DOHH2 (cell line): ENCODE measurements at regions not wholly inside any gene's neighbourhood (a gene's known extent, or its start where the extent isn't known, plus 50 kb on each side); places are given as distances from the start of the nearest gene placed in this dataset.

ENCODE experiments used
- H3F3A ChIP-seq: fragments of 200-600 bp; sonication (generic), shearing (Covaris generic); 2 replicates; pipeline ENCODE4 v1.6.0; 2016; ENCODE audit warnings: antibody characterized with exemption, mild to moderate bottlenecking; ENCODE audit not compliant: control insufficient read depth, insufficient read depth
- H3K27ac ChIP-seq: fragments of 200-600 bp; sonication (generic); 2 replicates; pipeline ENCODE4 v1.5.1; 2014; ENCODE audit warnings: low read depth, mild to moderate bottlenecking, low read length, moderate library complexity
- H3K27me3 ChIP-seq: fragments of 200-600 bp; sonication (generic); 2 replicates; pipeline ENCODE4 v1.6.1; 2014; ENCODE audit warnings: mild to moderate bottlenecking, low read length, mixed read lengths; ENCODE audit not compliant: control insufficient read depth
- H3K36me3 ChIP-seq: fragments of 200-600 bp; sonication (generic); 2 replicates; pipeline ENCODE4 v1.6.1; 2014; ENCODE audit warnings: mild to moderate bottlenecking, low read length, moderate library complexity, mixed read lengths; ENCODE audit not compliant: control insufficient read depth
- H3K4me1 ChIP-seq: fragments of 200-600 bp; sonication (generic); 2 replicates; pipeline ENCODE4 v1.6.1; 2014; ENCODE audit warnings: mild to moderate bottlenecking, low read length, mixed read lengths; ENCODE audit not compliant: control insufficient read depth
- H3K4me2 ChIP-seq: fragments of 200-600 bp; sonication (generic); 2 replicates; pipeline ENCODE4 v1.6.0; 2014; ENCODE audit warnings: mild to moderate bottlenecking, low read length, moderate library complexity
- H3K4me3 ChIP-seq: fragments of 200-600 bp; sonication (generic); 2 replicates; pipeline ENCODE4 v1.5.1; 2014; ENCODE audit warnings: mild to moderate bottlenecking, low read length, mixed read lengths
- H3K79me2 ChIP-seq: fragments of 200-600 bp; sonication (generic); 2 replicates; pipeline ENCODE4 v1.6.1; 2014; ENCODE audit warnings: mild to moderate bottlenecking, low read length, mixed read lengths; ENCODE audit not compliant: control insufficient read depth
- H3K9me2 ChIP-seq: fragments of 200-600 bp; sonication (generic); replicated peaks from 2 replicates; pipeline ENCODE4 v1.6.1; 2014; ENCODE audit warnings: mild to moderate bottlenecking, low read length, mixed read lengths; ENCODE audit not compliant: control insufficient read depth
- H3K9me3 ChIP-seq: fragments of 200-600 bp; sonication (generic); 2 replicates; pipeline ENCODE4 v1.6.1; 2014; ENCODE audit warnings: antibody characterized with exemption, low read length, mixed read lengths; ENCODE audit not compliant: control insufficient read depth, insufficient read depth
- H4K20me1 ChIP-seq: fragments of 200-600 bp; sonication (generic); 2 replicates; pipeline ENCODE4 v1.6.0; 2014; ENCODE audit warnings: low read depth, mild to moderate bottlenecking, antibody characterized with exemption, low read length, moderate library complexity; ENCODE audit not compliant: control insufficient read depth, insufficient read depth
- CTCF ChIP-seq: fragments of 200-600 bp; sonication (generic); IDR thresholded peaks from one replicate; pipeline ENCODE4 v1.5.1; 2014; ENCODE audit warnings: antibody characterized with exemption, mild to moderate bottlenecking, low read depth, low read length; ENCODE audit not compliant: poor library complexity, severe bottlenecking
- EZH2phosphoT487 ChIP-seq: fragments of 200-600 bp; sonication (generic); IDR thresholded peaks from 2 replicates; pipeline ENCODE4 v1.6.1; 2017; ENCODE audit warnings: borderline replicate concordance, mild to moderate bottlenecking, antibody characterized with exemption, low read length, moderate library complexity, mixed read lengths

GRCh38 chr4:134727696-134728095 lies 526.1 kb upstream of the PABPC4L start:
- Histone ChIP-seq H3K4me3 (no peak overlapping the region), H3K27me3 (no peaks in the 10 kb centered on the region), H3K4me1 (no peaks in the 10 kb centered on the region), H3K9me3 (no peaks in the 10 kb centered on the region; the same call in 1 of the 2 replicates), H3K27ac (no peak overlapping the region), H4K20me1 (no peaks in the 10 kb centered on the region), H3F3A (no peaks in the 10 kb centered on the region), H3K79me2 (no peaks in the 10 kb centered on the region), H3K9me2 (no peaks in the 10 kb centered on the region), H3K36me3 (no peaks in the 10 kb centered on the region), H3K4me2 (no peak overlapping the region)
- TF ChIP-seq CTCF: no peak
- TF ChIP-seq EZH2phosphoT487: no peak

DNA sequence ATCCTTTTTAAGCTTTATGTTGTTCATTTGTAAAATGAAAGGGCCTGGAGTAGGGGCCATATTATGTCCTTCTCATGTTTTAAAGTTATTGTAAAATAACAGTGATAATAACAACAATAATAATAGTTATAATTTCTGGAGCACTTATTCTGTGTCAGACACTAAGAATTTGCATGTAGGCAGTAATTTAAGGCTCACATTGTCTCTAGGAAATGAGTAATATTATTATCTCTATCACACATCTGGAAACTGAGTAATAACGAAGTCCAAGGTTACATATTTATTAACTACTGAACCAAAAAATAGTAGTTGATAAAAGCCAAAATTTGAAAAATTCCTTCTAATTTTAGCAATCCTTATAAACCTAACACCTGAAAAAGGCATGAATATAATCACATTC lies 520.7 kb upstream of the PABPC4L start:
- Histone ChIP-seq H3F3A (no peaks in the 10 kb centered on the region), H3K27ac (no peak overlapping the region), H3K4me2 (no peak overlapping the region), H3K79me2 (no peaks in the 10 kb centered on the region), H3K36me3 (no peaks in the 10 kb centered on the region), H4K20me1 (no peaks in the 10 kb centered on the region), H3K4me1 (no peaks in the 10 kb centered on the region), H3K4me3 (no peak overlapping the region), H3K9me3 (no peaks in the 10 kb centered on the region; the same call in 1 of the 2 replicates), H3K27me3 (no peaks in the 10 kb centered on the region), H3K9me2 (no peaks in the 10 kb centered on the region)
- TF ChIP-seq EZH2phosphoT487: no peak
- no peak for TF ChIP-seq CTCF

- Histone ChIP-seq H3K4me3 (no peak overlapping the region), H3K36me3 (no peaks in the 10 kb centered on the region), H3K4me1 (no peaks in the 10 kb centered on the region), H3K9me2 (no peaks in the 10 kb centered on the region), H3K9me3 (no peaks in the 10 kb centered on the region; the same call in 1 of the 2 replicates), H3F3A (no peaks in the 10 kb centered on the region), H3K79me2 (no peaks in the 10 kb centered on the region), H3K4me2 (no peak overlapping the region), H4K20me1 (no peaks in the 10 kb centered on the region), H3K27me3 (no peaks in the 10 kb centered on the region), H3K27ac (no peak overlapping the region)
- TF ChIP-seq CTCF: no peak
- TF ChIP-seq EZH2phosphoT487: no peak
Measured at GRCh38 chr4:134720030-134720429, 518.4 kb upstream of the PABPC4L start.

DNA sequence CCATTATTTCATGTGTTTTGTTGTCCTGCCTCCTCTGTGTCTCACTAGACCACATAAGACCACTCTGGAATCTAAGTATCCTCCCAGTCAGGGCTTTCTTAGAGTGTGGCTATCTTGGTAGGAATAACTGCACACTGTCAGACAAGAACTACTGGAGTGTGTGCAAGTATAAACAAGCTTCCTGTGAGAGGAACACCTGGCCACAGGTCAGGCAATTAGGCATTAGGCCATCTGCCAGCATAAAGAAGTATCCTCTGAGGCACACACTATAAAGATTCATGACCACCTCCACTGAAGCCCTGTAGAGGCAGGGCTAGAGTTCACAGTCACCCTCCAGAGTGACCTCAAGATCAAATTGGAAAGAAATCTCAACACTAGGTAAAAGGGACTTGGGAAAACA lies 507.0 kb upstream of the PABPC4L start:
- TF ChIP-seq EZH2phosphoT487 (no peak), CTCF (no peak)
- Histone ChIP-seq H3K27me3 (no peaks in the 10 kb centered on the region), H3K79me2 (no peaks in the 10 kb centered on the region), H3F3A (no peaks in the 10 kb centered on the region), H3K4me1 (no peaks in the 10 kb centered on the region), H3K4me3 (no peak overlapping the region), H3K9me2 (no peaks in the 10 kb centered on the region), H3K4me2 (no peak overlapping the region), H3K27ac (no peak overlapping the region), H3K36me3 (no peaks in the 10 kb centered on the region), H4K20me1 (no peaks in the 10 kb centered on the region), H3K9me3 (no peaks in the 10 kb centered on the region)
